HG03159 (cell line): ENCODE measurements at regions not wholly inside any gene's neighbourhood (a gene's known extent, or its start where the extent isn't known, plus 50 kb on each side); places are given as distances from the start of the nearest gene placed in this dataset.

Experiments used
- ATAC-seq: cut with Tn5 transposase; IDR thresholded peaks from one replicate; pipeline ENCODE4 v1.9.1; 2021; ENCODE audit warnings: mild to moderate bottlenecking, moderate library complexity; ENCODE audit not compliant: unreplicated experiment

GRCh38 chr2:67854103-67854743 lies 208.6 kb downstream of the C1D start:
- ATAC-seq = no peak

DNA sequence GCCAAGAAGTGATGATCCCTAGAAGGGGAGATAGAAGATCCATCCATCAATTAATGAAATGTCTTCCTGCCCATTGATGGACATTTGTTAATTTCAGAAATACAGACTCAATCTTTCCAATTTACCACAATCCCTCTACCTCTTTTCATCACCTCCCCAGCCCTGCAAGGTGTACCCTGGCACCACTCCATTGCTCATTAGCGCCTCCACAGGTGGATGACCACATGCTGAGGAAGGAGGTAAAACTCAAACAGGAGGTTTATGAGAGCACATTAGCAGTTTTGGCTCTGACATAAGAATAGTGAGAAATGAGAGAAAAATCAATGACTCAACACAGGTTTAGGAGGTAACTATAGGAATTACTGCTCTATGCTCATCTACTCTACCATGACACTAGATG lies 208.0 kb downstream of the C1D start:
- ATAC-seq = no peak

- no peak for ATAC-seq
Observed at GRCh38 chr2:67856866-67857265, 205.9 kb downstream of the C1D start.

GRCh38 chr2:67857836-67858235 lies 205.0 kb downstream of the C1D start:
- ATAC-seq = no peak

GRCh38 chr2:67858886-67859285 lies 203.9 kb downstream of the C1D start:
- ATAC-seq = no peak

DNA sequence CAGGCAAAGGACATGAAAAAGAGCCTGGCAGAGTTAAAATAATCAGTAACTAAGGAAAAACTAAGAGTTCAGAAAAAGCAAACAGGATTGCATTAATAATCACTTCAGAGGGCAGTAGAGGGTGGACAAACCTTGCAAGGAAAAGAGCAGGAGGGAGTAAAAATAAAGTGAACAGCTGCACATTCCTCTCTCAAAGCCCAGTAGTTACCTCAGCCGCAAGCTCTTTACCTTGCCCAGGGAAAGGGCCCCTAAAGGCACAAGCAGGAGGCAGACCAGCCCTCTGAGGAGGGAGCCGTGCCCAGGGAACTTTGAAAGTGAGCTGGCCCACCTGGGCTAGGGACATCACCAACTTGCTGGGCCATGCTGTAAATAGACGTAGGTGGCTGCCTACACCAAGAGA lies 196.9 kb downstream of the C1D start:
- ATAC-seq = no peak

- ATAC-seq = no peak
Observed at GRCh38 chr2:67867735-67868134, 195.1 kb downstream of the C1D start.

GRCh38 chr2:67871686-67872412 lies 191.0 kb downstream of the C1D start:
- ATAC-seq = no peak

- ATAC-seq = no peak
Observed at GRCh38 chr2:67872481-67872880, 190.3 kb downstream of the C1D start.

- no peak for ATAC-seq
Observed at GRCh38 chr2:67873916-67874315, 188.9 kb downstream of the C1D start.

DNA sequence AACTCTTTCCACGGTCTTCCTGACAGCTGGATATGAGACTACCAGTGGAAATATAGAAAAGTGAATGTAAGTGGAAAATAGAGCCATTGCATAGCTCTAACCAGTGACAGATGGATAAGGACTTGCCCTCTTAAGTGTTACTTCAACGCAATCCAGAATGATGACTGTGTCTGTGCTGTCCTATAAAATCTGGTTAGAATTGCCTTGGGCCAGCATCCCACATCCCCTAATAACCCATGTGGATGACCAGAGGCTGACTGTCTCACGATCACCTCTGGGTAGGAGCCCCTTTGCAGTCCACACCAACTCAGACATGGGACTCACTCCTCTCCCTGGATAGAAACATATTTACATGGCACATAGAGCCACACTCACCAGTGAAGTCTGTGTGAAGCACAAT lies 186.6 kb downstream of the C1D start:
- no peak for ATAC-seq

DNA sequence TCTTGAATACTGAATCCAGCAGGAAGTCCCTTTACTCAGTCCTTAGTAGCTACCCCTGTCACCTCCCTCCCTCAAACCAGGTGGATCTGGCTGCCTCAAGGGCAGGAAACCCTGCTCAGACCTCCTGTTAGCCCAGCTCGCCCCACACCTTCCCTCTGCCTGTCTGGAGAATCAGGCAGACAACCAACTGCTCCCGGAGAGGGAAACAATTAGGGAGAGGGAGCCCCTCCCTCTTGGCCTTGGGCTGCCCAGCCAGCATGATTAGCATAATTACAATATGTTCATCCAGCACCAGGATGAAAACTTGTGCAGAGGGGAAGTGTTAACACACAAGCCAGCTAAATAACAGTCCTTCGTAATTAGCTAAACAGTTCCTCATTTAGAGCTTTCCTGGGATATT lies 185.5 kb downstream of the C1D start:
- no peak for ATAC-seq

DNA sequence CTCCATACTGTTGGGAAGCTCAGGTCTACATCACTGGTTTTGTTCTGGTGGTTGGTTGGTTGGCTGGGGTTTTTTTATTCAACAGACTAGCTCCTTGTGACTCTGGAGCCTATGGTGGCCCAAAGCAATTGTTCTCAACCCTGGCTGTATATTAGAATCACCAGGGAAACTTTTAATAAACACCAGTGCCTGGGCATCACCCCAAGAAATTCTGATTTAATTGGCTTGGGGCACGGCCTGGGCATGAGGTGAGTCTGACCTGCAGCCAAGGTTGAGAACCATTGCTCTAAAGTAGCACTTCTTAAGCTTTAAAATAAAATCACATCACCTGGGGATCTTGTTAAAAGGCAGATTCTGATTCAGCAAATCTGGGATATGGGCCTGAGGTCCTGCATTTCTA lies 184.1 kb downstream of the C1D start:
- no peak for ATAC-seq

- ATAC-seq = no peak
Observed at GRCh38 chr2:67879586-67880290, 183.1 kb downstream of the C1D start.

GRCh38 chr2:67880291-67880761 lies 182.5 kb downstream of the C1D start:
- ATAC-seq = no peak

DNA sequence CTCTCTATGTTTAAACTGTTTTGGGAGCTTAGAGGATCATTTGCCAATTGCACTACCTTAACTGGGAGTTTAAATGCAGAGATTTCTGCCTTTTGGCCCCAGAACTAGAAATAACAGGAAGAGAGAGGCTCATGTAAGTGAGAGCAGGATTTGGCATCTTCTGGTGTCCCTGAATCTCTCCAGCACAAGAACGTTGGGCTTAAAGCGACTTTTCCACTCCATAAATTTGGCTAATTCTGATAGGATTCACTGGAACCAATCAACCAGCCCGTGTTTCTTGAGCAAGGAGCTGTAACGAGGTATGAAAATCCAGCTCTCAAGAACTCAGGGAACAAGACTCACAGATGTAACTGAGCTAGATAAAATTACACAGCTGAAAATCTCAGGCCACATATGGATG lies 181.0 kb downstream of the C1D start:
- no peak for ATAC-seq

DNA sequence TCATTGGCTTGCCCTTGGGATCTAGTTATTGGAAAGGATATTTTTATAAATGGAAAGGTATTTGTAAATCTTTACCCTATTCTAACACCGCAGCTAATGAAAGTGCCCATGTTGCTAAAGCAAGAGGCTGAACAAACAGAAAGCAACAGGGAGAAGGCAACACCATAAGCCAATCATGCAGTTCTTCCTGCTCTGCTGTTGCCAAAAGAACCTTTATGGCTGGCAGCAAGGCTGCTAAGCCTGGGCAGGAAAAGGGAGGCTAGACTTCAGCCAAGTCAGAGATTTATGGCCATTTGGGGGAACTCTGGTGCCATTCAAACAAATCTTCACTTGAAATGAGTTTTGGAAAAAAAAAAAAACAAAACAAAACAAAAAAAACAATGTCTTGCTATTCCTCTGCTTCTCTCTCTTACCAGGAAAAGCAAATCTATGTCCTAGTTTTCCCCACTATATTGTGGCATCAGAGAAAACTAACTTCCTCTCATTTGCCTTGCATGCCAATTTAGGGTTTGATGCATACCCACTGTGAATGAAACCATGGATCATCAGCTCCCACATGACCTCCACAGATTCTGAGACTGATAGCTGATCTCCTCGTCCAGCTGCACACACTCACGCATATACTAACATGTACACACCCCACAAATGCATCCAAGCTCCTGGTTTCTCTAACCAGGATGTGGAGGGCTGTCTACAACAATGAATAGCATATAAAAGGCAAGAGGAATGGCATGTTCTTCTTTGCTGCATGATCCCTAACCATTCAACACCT lies 179.3 kb downstream of the C1D start:
- ATAC-seq = no peak

DNA sequence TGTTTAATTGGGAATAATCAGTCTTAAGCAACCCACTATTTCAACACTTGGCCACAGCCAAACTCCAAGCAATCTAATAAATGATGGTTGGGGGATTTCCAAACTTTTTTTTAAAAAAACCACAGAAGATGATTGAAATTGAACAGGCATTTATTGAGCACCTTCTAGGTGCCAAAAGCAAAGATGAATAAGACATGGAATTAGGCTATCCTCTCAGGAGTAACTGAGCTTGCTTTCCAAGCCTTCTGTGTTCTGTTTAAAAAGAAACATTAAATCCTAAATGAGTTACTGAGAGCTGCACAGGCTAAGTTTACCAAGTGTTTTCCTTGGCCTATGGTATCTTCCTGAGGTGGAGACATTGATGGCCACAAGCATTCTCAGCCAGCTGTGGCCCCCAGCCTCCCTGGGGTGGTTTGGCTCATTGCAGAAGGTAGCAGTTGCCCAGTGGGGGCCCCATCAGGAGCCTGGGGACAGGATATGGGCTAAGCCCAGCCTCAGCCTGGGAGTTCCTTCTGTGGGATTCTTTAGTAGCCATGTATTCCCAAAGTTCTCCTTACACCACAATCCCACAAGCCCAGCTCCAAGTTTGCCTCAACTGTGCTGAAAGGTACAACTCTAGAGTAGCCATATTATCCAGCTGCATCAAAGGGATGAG lies 174.3 kb downstream of the C1D start:
- no peak for ATAC-seq

- ATAC-seq = no peak
Observed at GRCh38 chr2:67889056-67889455, 173.7 kb downstream of the C1D start.

DNA sequence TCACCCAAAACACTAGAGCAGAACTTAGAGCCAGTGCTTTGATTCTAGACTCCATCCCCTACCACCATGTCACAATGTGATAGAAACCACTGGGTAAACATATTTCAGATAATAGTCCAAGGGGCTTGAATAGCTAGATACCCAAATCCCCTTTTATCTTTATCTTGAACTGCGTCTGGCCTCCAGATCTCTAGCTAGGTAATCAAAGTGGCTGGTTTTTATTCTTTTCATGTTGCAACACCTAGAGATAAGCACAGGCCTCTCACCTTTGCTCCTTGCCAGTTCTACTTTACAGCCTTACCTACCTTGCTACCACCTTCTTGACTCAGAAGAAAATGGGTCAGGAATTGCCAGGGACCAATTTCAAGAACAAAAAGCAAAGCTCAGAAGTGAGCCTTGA lies 171.2 kb downstream of the C1D start:
- ATAC-seq = no peak

GRCh38 chr2:67892339-67892846 lies 170.4 kb downstream of the C1D start:
- no peak for ATAC-seq
